Central memory CD8-positive, alpha-beta T cell (primary cell): ENCODE measurements at regions not wholly inside any gene's neighbourhood (a gene's known extent, or its start where the extent isn't known, plus 50 kb on each side); places are given as distances from the start of the nearest gene placed in this dataset.

Source experiments
- ATAC-seq: fragments of 150-1000 bp; cut with Tn5 transposase; replicated peaks from 2 replicates; pipeline ENCODE4 v1.10.0; 2022; ENCODE audit warnings: mild to moderate bottlenecking, moderate FRiP score, moderate number of reproducible peaks; ENCODE audit not compliant: poor library complexity, severe bottlenecking; ENCODE audit errors: extremely low read depth
- DNase-seq, 2 donors: peaks; one replicate each; pipeline ENCODE4 v3.0.0; 2021; ENCODE audit warnings: low spot score in 2 of 2
- H3K27ac Mint-ChIP-seq: one replicate; pipeline ENCODE4 v1.8.0; 2022; ENCODE audit warnings: low read depth, mild to moderate bottlenecking, moderate library complexity, mixed read lengths
- H3K27me3 Mint-ChIP-seq: one replicate; pipeline ENCODE4 v1.8.0; 2022; ENCODE audit warnings: mixed read lengths
- H3K36me3 Mint-ChIP-seq: one replicate; pipeline ENCODE4 v1.8.0; 2022; ENCODE audit warnings: mild to moderate bottlenecking, moderate library complexity, mixed read lengths; ENCODE audit not compliant: insufficient read depth
- H3K4me1 Mint-ChIP-seq: one replicate; pipeline ENCODE4 v1.8.0; 2022; ENCODE audit warnings: mixed read lengths
- H3K4me3 Mint-ChIP-seq: one replicate; pipeline ENCODE4 v1.8.0; 2022; ENCODE audit warnings: mild to moderate bottlenecking, moderate library complexity, mixed read lengths
- H3K9me3 Mint-ChIP-seq: one replicate; pipeline ENCODE4 v1.8.0; 2022; ENCODE audit warnings: mixed read lengths

DNA sequence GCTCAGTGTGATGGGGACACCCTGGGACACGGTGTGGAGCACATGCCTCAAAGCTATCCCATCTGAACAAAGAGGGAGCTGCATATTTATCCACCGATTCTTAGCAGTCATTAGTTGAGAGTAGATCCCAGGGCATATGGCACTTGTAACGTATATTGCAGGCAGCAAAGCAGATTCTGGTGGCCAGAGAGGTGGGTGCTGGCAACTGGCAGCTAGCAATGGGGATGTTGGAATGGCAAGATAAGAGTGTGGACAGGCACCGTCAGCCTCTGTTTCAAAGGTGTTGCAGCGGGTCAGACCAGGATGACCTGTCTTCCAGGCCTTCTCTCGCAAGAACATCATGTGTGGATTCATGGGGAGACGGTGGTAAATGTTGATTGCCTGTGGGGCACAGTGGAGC, 54.0 kb upstream of the ADRA1D start:
- no peak for ATAC-seq
- Mint-ChIP-seq H3K4me3 (no peak overlapping the region), H3K36me3 (no peaks in the 10 kb centered on the region)

DNA sequence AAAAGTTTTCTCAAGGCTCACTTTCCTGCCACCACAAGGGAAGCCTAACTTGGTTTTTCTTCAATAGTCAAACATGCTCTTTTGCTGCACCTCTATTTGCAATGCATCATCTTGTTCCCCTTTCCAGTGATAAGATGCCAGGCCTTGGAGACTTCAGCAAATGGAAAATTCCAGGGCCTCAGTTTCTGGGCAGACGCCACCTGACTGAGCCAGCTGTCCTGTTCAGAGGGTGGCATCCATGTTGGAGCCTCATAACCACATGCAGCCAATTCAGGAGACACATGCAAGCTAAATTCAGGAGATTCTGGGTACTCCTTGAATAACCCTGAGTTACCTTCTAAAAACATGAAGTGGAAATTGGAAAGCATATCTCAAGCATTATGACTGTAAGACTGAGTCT, 51.8 kb upstream of the ADRA1D start:
- ATAC-seq (no peak), DNase-seq (no peak)
- no peak overlapping the region for H3K27ac Mint-ChIP-seq
- H3K9me3 Mint-ChIP-seq: no peaks in the 10 kb centered on the region
- no peaks in the 10 kb centered on the region for H3K4me1 Mint-ChIP-seq
- H3K36me3 Mint-ChIP-seq: no peaks in the 10 kb centered on the region
- peaks cover 91% of the 10 kb centered on the region for H3K27me3 Mint-ChIP-seq
- H3K4me3 Mint-ChIP-seq: no peak overlapping the region

More for the DNA sequence above, 54.0 kb upstream of the ADRA1D start:
- Mint-ChIP-seq H3K27ac (no peak overlapping the region), H3K27me3 (peaks cover 68% of the 10 kb centered on the region), H3K9me3 (no peaks in the 10 kb centered on the region), H3K4me1 (no peaks in the 10 kb centered on the region)
- DNase-seq: no peak

DNA sequence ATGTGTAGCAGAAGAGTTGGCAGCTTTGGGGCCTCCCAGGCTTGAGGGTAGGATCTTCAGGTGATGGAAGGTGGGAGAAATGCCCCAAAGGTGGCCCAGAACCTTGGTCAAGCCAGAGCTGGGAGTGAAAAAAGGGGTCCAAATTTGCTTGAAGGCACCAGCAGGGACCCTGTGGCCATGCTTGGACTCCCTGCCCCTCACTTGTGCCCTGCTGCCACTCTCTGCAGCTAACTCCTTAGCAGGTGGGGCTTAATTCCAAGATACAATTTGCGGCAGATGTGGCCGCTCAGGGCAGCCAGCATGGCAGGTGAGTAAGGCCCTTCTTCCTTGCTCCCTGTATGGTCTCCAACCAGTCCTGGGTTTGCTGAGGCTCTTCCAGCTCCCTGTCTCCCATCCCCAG, 51.3 kb upstream of the ADRA1D start:
- DNase-seq: no peak
- no peak for ATAC-seq
- no peak overlapping the region for H3K27ac Mint-ChIP-seq
- no peaks in the 10 kb centered on the region for H3K36me3 Mint-ChIP-seq
- no peak overlapping the region for H3K4me3 Mint-ChIP-seq
- no peaks in the 10 kb centered on the region for H3K9me3 Mint-ChIP-seq
- peaks cover 96% of the 10 kb centered on the region for H3K27me3 Mint-ChIP-seq
- no peaks in the 10 kb centered on the region for H3K4me1 Mint-ChIP-seq

DNA sequence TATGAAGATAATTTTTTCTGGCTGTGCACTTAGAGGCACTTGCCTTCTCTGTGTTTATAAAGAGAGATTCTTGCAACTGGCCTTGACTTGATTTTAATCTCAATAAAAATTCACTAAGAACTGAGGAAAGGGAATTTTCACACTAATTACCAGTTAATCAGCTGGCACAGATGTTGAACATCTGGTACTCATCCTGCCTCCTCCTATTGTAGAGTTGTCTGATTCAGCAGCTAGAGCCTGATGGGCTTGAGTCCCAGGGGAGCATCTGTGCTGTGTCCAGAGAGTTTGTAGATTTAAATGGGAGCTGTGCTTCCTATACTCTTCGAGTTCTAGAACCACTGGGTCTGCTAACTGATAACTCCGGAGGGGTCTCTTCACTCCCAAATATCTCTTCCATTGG, 50.7 kb upstream of the ADRA1D start:
- no peak for DNase-seq
- Mint-ChIP-seq H3K4me1 (no peaks in the 10 kb centered on the region), H3K36me3 (no peaks in the 10 kb centered on the region), H3K9me3 (no peaks in the 10 kb centered on the region), H3K27ac (no peak overlapping the region), H3K4me3 (no peak overlapping the region), H3K27me3 (peaks cover 99% of the 10 kb centered on the region)
- ATAC-seq: no peak

DNA sequence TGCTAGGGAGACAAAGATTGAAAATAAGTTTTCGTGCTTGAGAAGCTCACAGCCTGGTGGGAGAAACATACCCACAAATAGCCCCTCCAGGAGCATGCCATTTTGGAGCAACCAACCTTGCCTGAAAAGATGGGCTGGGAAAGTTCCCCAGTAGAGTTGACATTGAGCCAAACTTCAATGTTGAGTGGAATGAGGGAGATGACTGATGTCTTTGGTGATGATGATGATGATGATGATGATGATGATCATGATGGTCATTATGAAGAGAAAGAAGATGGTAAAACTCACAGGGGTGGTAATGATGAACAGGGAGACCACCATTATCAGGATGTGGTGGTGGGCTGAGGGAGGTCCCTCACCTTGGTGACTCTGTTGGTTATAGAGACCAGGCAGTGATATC, 50.1 kb upstream of the ADRA1D start:
- DNase-seq (no peak), ATAC-seq (no peak)
- H3K9me3 Mint-ChIP-seq: no peaks in the 10 kb centered on the region
- peaks cover 96% of the 10 kb centered on the region for H3K27me3 Mint-ChIP-seq
- H3K4me1 Mint-ChIP-seq: no peaks in the 10 kb centered on the region
- H3K4me3 Mint-ChIP-seq: no peak overlapping the region
- H3K27ac Mint-ChIP-seq: no peak overlapping the region
- no peaks in the 10 kb centered on the region for H3K36me3 Mint-ChIP-seq
